A673 (cell line): ENCODE measurements at regions not wholly inside any gene's neighbourhood (a gene's known extent, or its start where the extent isn't known, plus 50 kb on each side); places are given as distances from the start of the nearest gene placed in this dataset.

Source experiments
- BruUV-seq: library from RNA; stranded (reverse); fragments of 400-500 nt; replicated peaks from 2 replicates; lab custom pipeline; 2021; lab: Mats Ljungman, UMichigan
- CTCF ChIA-PET: fragments of 300-600 bp; sonication (Branson Sonifier 250); formaldehyde crosslinking; loops from one replicate; lab custom pipeline; 2022; ENCODE audit warnings: antibody characterized with exemption; lab: Charles Lee
- POLR2A ChIA-PET: fragments of 300-600 bp; sonication (Branson Sonifier 250); formaldehyde crosslinking; loops from one replicate; lab custom pipeline; 2022; ENCODE audit warnings: antibody characterized with exemption; ENCODE audit not compliant: low non-redundant PET; lab: Charles Lee
- DNase-seq: peaks from one replicate; pipeline ENCODE4 v3.0.0-alpha.2; 2015; ENCODE audit warnings: low spot score
- H3K27ac ChIP-seq: fragments of 200-600 bp; sonication (generic); 2 replicates; pipeline ENCODE4 v1.5.1; 2016; ENCODE audit warnings: mixed run types, low read depth, mild to moderate bottlenecking, mixed read lengths, antibody characterized with exemption, low read length; ENCODE audit not compliant: poor library complexity, severe bottlenecking
- H3K27me3 ChIP-seq: fragments of 200-600 bp; sonication (generic); replicated peaks from 2 replicates; pipeline ENCODE4 v1.6.1; 2017; ENCODE audit warnings: mixed run types, low read depth, mild to moderate bottlenecking, mixed read lengths, antibody characterized with exemption, low read length; ENCODE audit not compliant: insufficient read depth, poor library complexity
- H3K36me3 ChIP-seq: fragments of 200-600 bp; sonication (generic); 2 replicates; pipeline ENCODE4 v1.6.1; 2016; ENCODE audit warnings: mixed run types, mild to moderate bottlenecking, mixed read lengths, antibody characterized with exemption, low read length; ENCODE audit not compliant: insufficient read depth, poor library complexity, severe bottlenecking
- H3K4me1 ChIP-seq: fragments of 200-600 bp; sonication (generic); 2 replicates; pipeline ENCODE4 v1.6.1; 2017; ENCODE audit warnings: mixed run types, mild to moderate bottlenecking, mixed read lengths, antibody characterized with exemption, low read length; ENCODE audit not compliant: insufficient read depth, poor library complexity, severe bottlenecking
- H3K4me3 ChIP-seq: fragments of 200-600 bp; sonication (generic); 2 replicates; pipeline ENCODE4 v1.5.1; 2016; ENCODE audit warnings: low read depth, mixed run types, mild to moderate bottlenecking, mixed read lengths, low read length; ENCODE audit not compliant: poor library complexity, severe bottlenecking
- H3K9me3 ChIP-seq: fragments of 200-600 bp; sonication (generic); 2 replicates; pipeline ENCODE4 v1.6.1; 2016; ENCODE audit warnings: mixed run types, low read depth, mild to moderate bottlenecking, mixed read lengths, antibody characterized with exemption, low read length; ENCODE audit not compliant: poor library complexity, severe bottlenecking
- EZH2 ChIP-seq: fragments of 200-600 bp; sonication (generic); IDR thresholded peaks from 2 replicates; pipeline ENCODE4 v1.6.1; 2017; ENCODE audit warnings: borderline replicate concordance, low read depth, mild to moderate bottlenecking, mixed read lengths, antibody characterized with exemption, low read length; ENCODE audit not compliant: poor library complexity, severe bottlenecking
- intact Hi-C: fragments of 100-400 bp; cut with micrococcal nuclease; formaldehyde crosslinking; loops from one replicate; pipeline ENCODE4 v1.10.0; 2022; ENCODE audit not compliant: unreplicated experiment
- TF ChIP-seq, protein P1 (sequence below): fragments of 300-800, 200-600 bp; sonication (generic); conservative IDR thresholded peaks from 2 replicates; pipeline ENCODE4 v1.5.1; 2017; ENCODE audit warnings: low read depth, mild to moderate bottlenecking, antibody characterized with exemption, low read length, moderate library complexity, mixed read lengths

DNA sequence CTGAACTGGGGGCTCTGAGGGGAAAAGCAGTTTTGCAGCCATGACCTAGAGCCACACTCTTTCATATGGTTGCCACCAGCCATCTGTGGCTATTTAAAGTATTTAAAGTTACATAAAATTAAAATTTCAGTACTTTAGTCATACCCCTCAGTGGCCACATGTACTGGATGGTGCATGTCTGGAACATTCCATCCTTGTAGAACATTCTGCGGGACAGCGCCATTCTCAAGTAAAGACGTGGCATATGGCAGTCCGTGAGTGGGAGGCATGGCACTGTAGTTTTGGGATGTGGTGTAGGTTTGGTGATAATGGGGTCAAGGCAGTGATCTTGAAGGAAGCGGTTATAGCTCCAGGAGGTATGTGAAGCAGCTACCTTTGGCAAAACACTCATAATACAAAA is 61.4 kb upstream of the NFIL3 start:
- intact Hi-C loops, result no loop called here
- no peaks in the 10 kb centered on the region for H3K27me3 ChIP-seq
- no peak overlapping the region for H3K27ac ChIP-seq
- TF ChIP-seq, protein P1, sequence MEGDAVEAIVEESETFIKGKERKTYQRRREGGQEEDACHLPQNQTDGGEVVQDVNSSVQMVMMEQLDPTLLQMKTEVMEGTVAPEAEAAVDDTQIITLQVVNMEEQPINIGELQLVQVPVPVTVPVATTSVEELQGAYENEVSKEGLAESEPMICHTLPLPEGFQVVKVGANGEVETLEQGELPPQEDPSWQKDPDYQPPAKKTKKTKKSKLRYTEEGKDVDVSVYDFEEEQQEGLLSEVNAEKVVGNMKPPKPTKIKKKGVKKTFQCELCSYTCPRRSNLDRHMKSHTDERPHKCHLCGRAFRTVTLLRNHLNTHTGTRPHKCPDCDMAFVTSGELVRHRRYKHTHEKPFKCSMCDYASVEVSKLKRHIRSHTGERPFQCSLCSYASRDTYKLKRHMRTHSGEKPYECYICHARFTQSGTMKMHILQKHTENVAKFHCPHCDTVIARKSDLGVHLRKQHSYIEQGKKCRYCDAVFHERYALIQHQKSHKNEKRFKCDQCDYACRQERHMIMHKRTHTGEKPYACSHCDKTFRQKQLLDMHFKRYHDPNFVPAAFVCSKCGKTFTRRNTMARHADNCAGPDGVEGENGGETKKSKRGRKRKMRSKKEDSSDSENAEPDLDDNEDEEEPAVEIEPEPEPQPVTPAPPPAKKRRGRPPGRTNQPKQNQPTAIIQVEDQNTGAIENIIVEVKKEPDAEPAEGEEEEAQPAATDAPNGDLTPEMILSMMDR, result no peak
- no peak for TF ChIP-seq EZH2
- no peak overlapping the region for H3K4me3 ChIP-seq
- H3K9me3 ChIP-seq, result no peaks in the 10 kb centered on the region
- no TSS peak for BruUV-seq
- DNase-seq, result no peak
- CTCF ChIA-PET, result no interaction called here
- H3K4me1 ChIP-seq, result no peaks in the 10 kb centered on the region
- no peaks in the 10 kb centered on the region for H3K36me3 ChIP-seq
- POLR2A ChIA-PET, result no interaction called here

DNA sequence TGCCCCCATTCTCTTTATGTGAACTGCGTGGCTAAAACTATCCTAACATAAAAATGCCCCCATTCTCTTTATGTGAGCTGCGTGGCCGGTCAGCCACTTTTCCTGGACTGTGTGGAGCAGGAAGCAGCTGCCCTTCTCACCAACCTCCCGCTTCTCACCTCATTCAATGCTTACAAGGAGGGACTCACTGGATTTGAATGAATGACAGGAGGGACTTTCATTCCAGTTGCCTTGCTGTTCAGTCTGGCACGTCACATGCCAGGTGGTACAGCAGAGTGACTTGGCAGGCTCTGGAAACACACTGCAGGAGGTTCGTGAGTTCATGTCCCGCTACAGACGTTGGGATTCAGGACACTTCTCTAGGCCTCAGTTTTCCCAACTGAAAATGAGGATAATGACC is 60.2 kb upstream of the NFIL3 start:
- ChIA-PET CTCF (no interaction called here), POLR2A (no interaction called here)
- no TSS peak for BruUV-seq
- Histone ChIP-seq H3K27ac (no peak overlapping the region), H3K9me3 (no peaks in the 10 kb centered on the region), H3K4me1 (no peaks in the 10 kb centered on the region), H3K36me3 (no peaks in the 10 kb centered on the region), H3K27me3 (no peaks in the 10 kb centered on the region), H3K4me3 (no peak overlapping the region)
- TF ChIP-seq, protein P1, result no peak
- no peak for TF ChIP-seq EZH2
- DNase-seq, result no peak
- intact Hi-C loops, result no loop called here

DNA sequence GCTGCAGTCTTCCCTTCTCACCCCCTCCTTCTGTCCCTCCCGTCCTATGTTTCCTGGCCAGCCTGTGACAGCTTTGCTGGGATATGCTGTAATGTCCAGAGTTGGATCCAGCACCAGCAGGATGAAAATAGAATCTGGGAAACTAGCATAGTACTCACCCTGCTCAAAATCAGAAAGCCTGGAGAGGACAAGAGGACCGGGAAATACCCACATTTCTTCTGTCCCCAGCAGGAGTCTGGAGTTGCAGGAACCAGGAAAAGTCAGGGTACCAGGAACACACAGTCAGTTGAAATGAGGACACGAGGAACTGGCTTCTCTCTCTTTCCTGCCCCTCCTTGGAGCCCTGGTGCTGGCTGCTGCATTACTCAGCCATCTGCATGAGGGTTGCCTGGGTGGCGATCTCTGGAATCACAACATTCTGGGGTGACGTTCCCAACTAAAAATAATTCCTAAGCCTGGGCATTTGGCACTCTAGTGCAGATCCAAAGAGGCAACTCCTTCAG is 59.6 kb upstream of the NFIL3 start:
- Histone ChIP-seq H3K4me3 (no peak overlapping the region), H3K9me3 (no peaks in the 10 kb centered on the region), H3K27me3 (no peaks in the 10 kb centered on the region), H3K27ac (no peak overlapping the region), H3K36me3 (no peaks in the 10 kb centered on the region), H3K4me1 (no peaks in the 10 kb centered on the region)
- POLR2A ChIA-PET, result no interaction called here
- CTCF ChIA-PET, result no interaction called here
- no peak for DNase-seq
- BruUV-seq, result no TSS peak
- no peak for TF ChIP-seq EZH2
- TF ChIP-seq, protein P1, result no peak
- intact Hi-C loops, result no loop called here
